ENCODE measurements at regions not wholly inside any gene's neighbourhood (a gene's known extent, or its start where the extent isn't known, plus 50 kb on each side); places are given as distances from the start of the nearest gene placed in this dataset.

DNA sequence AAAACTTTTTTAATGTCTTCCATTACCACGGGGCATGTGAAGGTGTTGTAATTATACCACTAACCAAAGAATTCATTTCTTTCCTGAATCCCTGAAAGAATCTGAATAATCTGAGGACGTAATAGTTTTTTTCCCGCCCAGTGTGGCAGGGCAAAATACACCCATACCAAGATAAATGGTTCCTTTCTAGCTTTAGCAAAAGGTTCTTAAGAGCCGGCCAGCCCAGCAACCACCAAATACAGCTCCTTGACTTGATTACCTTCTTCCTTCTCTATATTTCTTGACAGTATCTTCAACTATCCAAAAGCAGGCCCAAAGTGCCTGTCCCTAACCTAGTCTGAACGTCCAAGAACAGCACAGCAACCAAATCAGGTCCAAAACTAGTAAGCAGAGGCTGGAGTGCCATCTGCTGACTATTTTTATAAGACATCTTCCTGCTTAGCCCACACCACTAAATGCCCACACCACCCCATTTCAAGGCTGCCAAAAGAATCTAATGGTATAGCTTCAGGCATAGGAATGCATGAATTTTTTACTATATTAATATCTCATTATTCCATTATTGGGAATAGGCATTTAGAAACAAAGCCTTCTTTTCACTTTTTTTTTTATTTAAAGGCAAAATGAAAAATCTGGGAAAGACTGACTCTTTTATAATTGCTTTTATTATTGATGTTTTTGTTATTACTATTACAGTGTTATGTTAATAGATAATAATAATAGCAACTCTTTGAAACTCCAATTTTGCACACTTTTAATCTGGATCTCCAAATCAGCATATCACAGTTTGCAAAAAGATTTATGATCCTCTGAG lies 524.4 kb downstream of the MED13L start:
- H3K27ac ChIP-seq (ENCODE audit: low read depth in 2 of 2, low read length in 1 of 2) = peak overlapping the region in 1 of 2 experiments; percentile 43; a peak in 1 of 4 replicates
- TF ChIP-seq RCOR1 (IDR thresholded peaks at IDR 0.05; ENCODE audit: low read length) (peak; percentile 56; the same call in 1 of the 2 replicates), RAD21 (IDR thresholded peaks at IDR 0.05; ENCODE audit: low read length) (peak; percentile 96), CTCF (IDR thresholded peaks at IDR 0.05) (peak; percentile 74), JUND (IDR thresholded peaks at IDR 0.05) (no peak), SMC3 (IDR thresholded peaks at IDR 0.05; ENCODE audit: low read depth, low read length) (peak; percentile 91)
- CTCF ChIA-PET = interaction anchor here (0.6 to 10.3 kb wide), 42 partner anchors 8 to 1137 kb away, joined by 3 to 119 read pairs (median 4); partner anchors contain the start of gene TBX3
- no peaks in the 10 kb centered on the region for H4K20me1 ChIP-seq (ENCODE audit: insufficient read depth)
- H3K4me1 ChIP-seq (ENCODE audit: control insufficient read depth in 1 of 2, insufficient read depth in 2 of 2, low read depth in 1 of 2, low read length in 1 of 2) = peaks cover 0 to 8% of the 10 kb centered on the region in 2 experiments; a peak in 1 of 4 replicates
- H3F3A ChIP-seq (replicated peaks; ENCODE audit: insufficient read depth) = peaks cover 6% of the 10 kb centered on the region
- POLR2A ChIA-PET = interaction anchor here (1.1 kb wide), 1 partner anchor 1069 kb away, joined by 3 read pairs; no protein-coding TSS in a partner anchor
- H3K4me2 ChIP-seq = no peak overlapping the region
- H3K4me3 ChIP-seq (ENCODE audit: low read depth in 2 of 2, low read length in 1 of 2) = no peak overlapping the region; a peak in 1 of 4 replicates
- no peaks in the 10 kb centered on the region for H3K79me2 ChIP-seq (ENCODE audit: insufficient read depth)
- H3K36me3 ChIP-seq (replicated peaks in 1 of 2; ENCODE audit: control insufficient read depth in 1 of 2, insufficient read depth in 2 of 2, low read length in 1 of 2) = no peaks in the 10 kb centered on the region
- H2AFZ ChIP-seq (ENCODE audit: low read depth) = no peak overlapping the region
- peak; percentile 55 for DNase-seq
- WGBS (ENCODE audit: low lambda C conversion rate) = 67% methylated on average over 5 of the region's 5 CpGs
- no peaks in the 10 kb centered on the region; the same call in none of the 2 replicates for H3K27me3 ChIP-seq (ENCODE audit: insufficient read depth)
- H3K9me3 ChIP-seq = no peaks in the 10 kb centered on the region
- H3K9ac ChIP-seq = no peak overlapping the region
- no peaks in the 10 kb centered on the region for H3K9me2 ChIP-seq

GRCh38 chr12:115752156-115752555 lies 525.3 kb downstream of the MED13L start:
- 27% methylated on average over 2 of the region's 2 CpGs for WGBS (ENCODE audit: low lambda C conversion rate)
- Histone ChIP-seq H3K9ac (no peak overlapping the region), H3K79me2 (ENCODE audit: insufficient read depth) (no peaks in the 10 kb centered on the region), H3K36me3 (replicated peaks in 1 of 2; ENCODE audit: control insufficient read depth in 1 of 2, insufficient read depth in 2 of 2, low read length in 1 of 2) (no peaks in the 10 kb centered on the region), H3K4me3 (ENCODE audit: low read depth in 2 of 2, low read length in 1 of 2) (no peak overlapping the region), H2AFZ (ENCODE audit: low read depth) (no peak overlapping the region), H3K27me3 (ENCODE audit: insufficient read depth) (no peaks in the 10 kb centered on the region; the same call in none of the 2 replicates), H3F3A (replicated peaks; ENCODE audit: insufficient read depth) (peaks cover 6% of the 10 kb centered on the region), H3K9me3 (no peaks in the 10 kb centered on the region), H3K27ac (ENCODE audit: low read depth in 2 of 2, low read length in 1 of 2) (no peak overlapping the region), H3K4me2 (no peak overlapping the region), H4K20me1 (ENCODE audit: insufficient read depth) (no peaks in the 10 kb centered on the region), H3K4me1 (ENCODE audit: control insufficient read depth in 1 of 2, insufficient read depth in 2 of 2, low read depth in 1 of 2, low read length in 1 of 2) (peaks cover 0 to 8% of the 10 kb centered on the region in 2 experiments; a peak in 1 of 4 replicates), H3K9me2 (no peaks in the 10 kb centered on the region)
- TF ChIP-seq RXRA (IDR thresholded peaks at IDR 0.05; ENCODE audit: borderline replicate concordance, low read depth) (no peak), EZH2phosphoT487 (IDR thresholded peaks at IDR 0.05; ENCODE audit: borderline replicate concordance, low read depth) (no peak), JUND (IDR thresholded peaks at IDR 0.05) (no peak), MEF2A (IDR thresholded peaks at IDR 0.05; ENCODE audit: borderline replicate concordance, low read depth) (no peak), FOXM1 (IDR thresholded peaks at IDR 0.05; ENCODE audit: low read depth) (no peak), ELF1 (IDR thresholded peaks at IDR 0.05) (no peak), YY1 (IDR thresholded peaks at IDR 0.05; ENCODE audit: low read depth) (no peak), RAD21 (IDR thresholded peaks at IDR 0.05; ENCODE audit: low read length) (no peak), RCOR1 (IDR thresholded peaks at IDR 0.05; ENCODE audit: low read length) (no peak), USF1 (IDR thresholded peaks at IDR 0.05; ENCODE audit: borderline replicate concordance, low read depth) (no peak), TAF1 (IDR thresholded peaks at IDR 0.05; ENCODE audit: borderline replicate concordance, low read depth, low read length) (no peak), TCF12 (IDR thresholded peaks at IDR 0.05) (no peak), EP300 (IDR thresholded peaks at IDR 0.05; ENCODE audit: borderline replicate concordance in 1 of 2, low read depth in 1 of 2, low read length in 1 of 2) (no peak), GATA2 (CRISPR knock-in tag; IDR thresholded peaks at IDR 0.05) (no peak), FOSL2 (IDR thresholded peaks at IDR 0.05; ENCODE audit: borderline replicate concordance, low read depth) (no peak), SIN3A (IDR thresholded peaks at IDR 0.05; ENCODE audit: borderline replicate concordance, low read depth, low read length) (no peak)
- TF ChIP-seq, protein P1, sequence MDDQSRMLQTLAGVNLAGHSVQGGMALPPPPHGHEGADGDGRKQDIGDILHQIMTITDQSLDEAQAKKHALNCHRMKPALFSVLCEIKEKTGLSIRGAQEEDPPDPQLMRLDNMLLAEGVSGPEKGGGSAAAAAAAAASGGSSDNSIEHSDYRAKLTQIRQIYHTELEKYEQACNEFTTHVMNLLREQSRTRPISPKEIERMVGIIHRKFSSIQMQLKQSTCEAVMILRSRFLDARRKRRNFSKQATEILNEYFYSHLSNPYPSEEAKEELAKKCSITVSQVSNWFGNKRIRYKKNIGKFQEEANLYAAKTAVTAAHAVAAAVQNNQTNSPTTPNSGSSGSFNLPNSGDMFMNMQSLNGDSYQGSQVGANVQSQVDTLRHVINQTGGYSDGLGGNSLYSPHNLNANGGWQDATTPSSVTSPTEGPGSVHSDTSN (IDR thresholded peaks at IDR 0.05) = no peak
- TF ChIP-seq, protein P2, sequence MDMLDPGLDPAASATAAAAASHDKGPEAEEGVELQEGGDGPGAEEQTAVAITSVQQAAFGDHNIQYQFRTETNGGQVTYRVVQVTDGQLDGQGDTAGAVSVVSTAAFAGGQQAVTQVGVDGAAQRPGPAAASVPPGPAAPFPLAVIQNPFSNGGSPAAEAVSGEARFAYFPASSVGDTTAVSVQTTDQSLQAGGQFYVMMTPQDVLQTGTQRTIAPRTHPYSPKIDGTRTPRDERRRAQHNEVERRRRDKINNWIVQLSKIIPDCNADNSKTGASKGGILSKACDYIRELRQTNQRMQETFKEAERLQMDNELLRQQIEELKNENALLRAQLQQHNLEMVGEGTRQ (IDR thresholded peaks at IDR 0.05; ENCODE audit: borderline replicate concordance, low read depth, low read length) = no peak
- POLR2A ChIA-PET = no interaction called here
- no peak for DNase-seq
- CTCF ChIA-PET = interaction anchor here (0.7 to 10.3 kb wide), 15 partner anchors 8 to 1091 kb away, joined by 3 to 119 read pairs (median 4); no protein-coding TSS in a partner anchor

Measured in SK-N-SH (cell line).